ENCODE measurements at regions not wholly inside any gene's neighbourhood (a gene's known extent, or its start where the extent isn't known, plus 50 kb on each side); places are given as distances from the start of the nearest gene placed in this dataset.

- H3K4me3 ChIP-seq: no peak overlapping the region
- H3K27ac ChIP-seq (ENCODE audit: extremely low read depth, low read depth, low read length): no peak overlapping the region
- no peaks in the 10 kb centered on the region for H3K9me1 ChIP-seq (ENCODE audit: control insufficient read depth, insufficient read depth, low read length)
- H2AFZ ChIP-seq (ENCODE audit: low read depth, low read length): no peak overlapping the region
- H4K20me1 ChIP-seq (replicated peaks; ENCODE audit: control insufficient read depth, insufficient read depth, low read length): no peaks in the 10 kb centered on the region
- H3K9ac ChIP-seq (ENCODE audit: insufficient read depth in 1 of 2, low read depth in 2 of 2, low read length in 2 of 2): no peak overlapping the region
- DNase-seq (ENCODE audit: extremely low read depth in 1 of 4, low spot score in 3 of 4): no peak
- no peak for FAIRE-seq
- no peaks in the 10 kb centered on the region for H3K27me3 ChIP-seq (ENCODE audit: control insufficient read depth in 2 of 2, insufficient read depth in 2 of 2, low read length in 2 of 2)
- TF ChIP-seq HNRNPL (IDR thresholded peaks at IDR 0.05; ENCODE audit: low read depth, low read length) (no peak), ZBTB26 (CRISPR knock-in tag; IDR thresholded peaks at IDR 0.05) (no peak), NR3C1 (CRISPR knock-in tag; IDR thresholded peaks at IDR 0.05) (no peak), NR2C2 (CRISPR knock-in tag; IDR thresholded peaks at IDR 0.05) (no peak), NR2C2 (tag; IDR thresholded peaks at IDR 0.05) (no peak), MBD2 (IDR thresholded peaks at IDR 0.05; ENCODE audit: borderline replicate concordance, low read depth) (no peak), ZNF398 (CRISPR knock-in tag; IDR thresholded peaks at IDR 0.05) (no peak), SIN3A (IDR thresholded peaks at IDR 0.05; ENCODE audit: borderline replicate concordance in 2 of 2, control insufficient read depth in 1 of 2, low read depth in 2 of 2, low read length in 2 of 2) (no peak)
- no peaks in the 10 kb centered on the region for H3K36me3 ChIP-seq (ENCODE audit: control insufficient read depth, insufficient read depth, low read length)
- POLR2A ChIA-PET: no interaction called here
- in situ Hi-C loops (cut with MboI): no loop called here
- BruUV-seq (replicated peaks): no TSS peak
- H3K79me2 ChIP-seq (ENCODE audit: control insufficient read depth, insufficient read depth, low read length): no peaks in the 10 kb centered on the region
- CTCF ChIA-PET (ENCODE audit: low intra/inter-chr PET ratio): no interaction called here
- WGBS (ENCODE audit: insufficient coverage, low coverage, missing lambda C conversion rate): 71% methylated on average over 1 of the region's 1 CpG
- ATAC-seq: no peak; the same call in 2 of the 3 replicates
- H3K4me1 ChIP-seq (replicated peaks in 1 of 2; ENCODE audit: control insufficient read depth in 2 of 2, insufficient read depth in 2 of 2, low read length in 2 of 2): no peaks in the 10 kb centered on the region
- no peaks in the 10 kb centered on the region for H3K9me3 ChIP-seq (replicated peaks; ENCODE audit: control insufficient read depth, insufficient read depth, low read depth, low read length)
- no peak overlapping the region for H3K4me2 ChIP-seq (ENCODE audit: insufficient read depth, low read length)
- intact Hi-C loops (cut with micrococcal nuclease): no loop called here
Observed at GRCh38 chr3:87949879-87950208, 109.0 kb downstream of the CGGBP1 start.
